ENCODE measurements at regions not wholly inside any gene's neighbourhood (a gene's known extent, or its start where the extent isn't known, plus 50 kb on each side); places are given as distances from the start of the nearest gene placed in this dataset.

GRCh38 chr7:156148547-156148946, 336.3 kb upstream of the SHH start:
- no peak for DNase-seq

- no peak for DNase-seq
Observed at GRCh38 chr7:156147756-156148504, 335.7 kb upstream of the SHH start.

- DNase-seq = no peak
Observed at GRCh38 chr7:156147104-156147503, 334.8 kb upstream of the SHH start.

- DNase-seq = no peak
Observed at GRCh38 chr7:156145996-156146395, 333.7 kb upstream of the SHH start.

GRCh38 chr7:156145184-156145583, 332.9 kb upstream of the SHH start:
- DNase-seq = no peak

- no peak for DNase-seq
Observed at GRCh38 chr7:156143683-156144082, 331.4 kb upstream of the SHH start.

GRCh38 chr7:156143158-156143557, 330.9 kb upstream of the SHH start:
- DNase-seq = no peak

- DNase-seq = no peak
Observed at GRCh38 chr7:156141941-156142340, 329.7 kb upstream of the SHH start.

GRCh38 chr7:156140896-156141295, 328.6 kb upstream of the SHH start:
- no peak for DNase-seq

- no peak for DNase-seq
Observed at GRCh38 chr7:156140447-156140846, 328.2 kb upstream of the SHH start.

GRCh38 chr7:156139633-156140032, 327.4 kb upstream of the SHH start:
- no peak for DNase-seq

- DNase-seq = no peak
Observed at GRCh38 chr7:156139112-156139511, 326.8 kb upstream of the SHH start.

- DNase-seq = no peak
Observed at GRCh38 chr7:156131881-156132280, 319.6 kb upstream of the SHH start.

GRCh38 chr7:156129522-156129921, 317.3 kb upstream of the SHH start:
- no peak for DNase-seq

- DNase-seq = no peak
Observed at GRCh38 chr7:156128496-156128895, 316.2 kb upstream of the SHH start.

- DNase-seq = no peak
Observed at GRCh38 chr7:156127166-156128134, 315.2 kb upstream of the SHH start.

- DNase-seq = no peak
Observed at GRCh38 chr7:156125841-156126730, 313.8 kb upstream of the SHH start.

- no peak for DNase-seq
Observed at GRCh38 chr7:156124356-156124755, 312.1 kb upstream of the SHH start.

- no peak for DNase-seq
Observed at GRCh38 chr7:156123362-156123761, 311.1 kb upstream of the SHH start.

- no peak for DNase-seq
Observed at GRCh38 chr7:156122752-156123354, 310.6 kb upstream of the SHH start.

- no peak for DNase-seq
Observed at GRCh38 chr7:156121956-156122355, 309.7 kb upstream of the SHH start.

- DNase-seq = no peak
Observed at GRCh38 chr7:156121434-156121833, 309.2 kb upstream of the SHH start.

GRCh38 chr7:156120552-156120951, 308.3 kb upstream of the SHH start:
- DNase-seq = no peak

All from right forelimb (tissue), 1 donor.